HEK293 (cell line): ENCODE measurements at regions not wholly inside any gene's neighbourhood (a gene's known extent, or its start where the extent isn't known, plus 50 kb on each side); places are given as distances from the start of the nearest gene placed in this dataset.

Experiments
- CTCF ChIA-PET: fragments of 350-600 bp; formaldehyde crosslinking; extraction: SDS; loops from one replicate; lab custom pipeline; 2021; ENCODE audit warnings: antibody characterized with exemption; lab: Yijun Ruan, JAX
- POLR2A ChIA-PET: fragments of 300-600 bp; formaldehyde crosslinking; extraction: SDS; loops from one replicate; lab custom pipeline; 2020; ENCODE audit warnings: antibody characterized with exemption, inconsistent platforms; lab: Yijun Ruan, JAX
- H3K27ac ChIP-seq: fragments of 200-500 bp; sonication (Bioruptor generic); 2 replicates; pipeline ENCODE4 v1.5.1; 2014; ENCODE audit warnings: low read depth, low read length, control low read depth, inconsistent platforms; ENCODE audit errors: extremely low read depth
- H3K36me3 ChIP-seq, 2 experiments: fragments of 200-500 bp in 1 of 2; sonication (Bioruptor generic) in 1 of 2; 1 replicate in 1 of 2; 2 replicates in 1 of 2; pipeline ENCODE4 v1.5.1; 2014 to 2017; ENCODE audit warnings: inconsistent platforms in 2 of 2, low read length in 2 of 2; ENCODE audit not compliant: control insufficient read depth in 2 of 2, insufficient read depth in 1 of 2
- H3K4me1 ChIP-seq: fragments of 200-500 bp; sonication (Bioruptor generic); 2 replicates; pipeline ENCODE4 v1.5.1; 2014; ENCODE audit warnings: mild to moderate bottlenecking, low read length, inconsistent platforms; ENCODE audit not compliant: control insufficient read depth, insufficient read depth
- H3K4me3 ChIP-seq: 2 replicates; pipeline ENCODE4 v1.5.1; 2011; ENCODE audit warnings: low read depth, mild to moderate bottlenecking, control low read depth, low read length, moderate library complexity
- H3K9me3 ChIP-seq: fragments of 200-500 bp; sonication (Bioruptor generic); 2 replicates; pipeline ENCODE4 v1.5.1; 2014; ENCODE audit warnings: low read depth, low read length, inconsistent platforms; ENCODE audit not compliant: control insufficient read depth, insufficient read depth
- HOXA7 ChIP-seq: sonication (generic); formaldehyde crosslinking; IDR thresholded peaks from 2 replicates; pipeline ENCODE4 v1.8.1; 2022; ENCODE audit warnings: missing genetic modification reagents, borderline replicate concordance
- MZF1 ChIP-seq: fragments of 450-650 bp; formaldehyde crosslinking; IDR thresholded peaks from 2 replicates; pipeline ENCODE4 v1.5.1; 2017; ENCODE audit warnings: missing biosample characterization, missing genetic modification characterization, borderline replicate concordance
- TSHZ1 ChIP-seq: fragments of 450-650 bp; formaldehyde crosslinking; IDR thresholded peaks from 2 replicates; pipeline ENCODE4 v1.5.1; 2016; ENCODE audit warnings: missing biosample characterization, missing genetic modification characterization, borderline replicate concordance
- ZBTB17 ChIP-seq: fragments of 450-650 bp; formaldehyde crosslinking; IDR thresholded peaks from 2 replicates; pipeline ENCODE4 v1.5.1; 2016; ENCODE audit warnings: missing biosample characterization, missing genetic modification characterization
- ZNF112 ChIP-seq: fragments of 450-650 bp; formaldehyde crosslinking; IDR thresholded peaks from 2 replicates; pipeline ENCODE4 v1.5.0; 2017; ENCODE audit warnings: missing biosample characterization, missing genetic modification characterization
- ZNF138 ChIP-seq: fragments of 450-650 bp; formaldehyde crosslinking; IDR thresholded peaks from 2 replicates; pipeline ENCODE4 v1.5.1; 2016; ENCODE audit warnings: missing biosample characterization, missing genetic modification characterization, borderline replicate concordance
- ZNF19 ChIP-seq: fragments of 450-650 bp; formaldehyde crosslinking; IDR thresholded peaks from 2 replicates; pipeline ENCODE4; 2016; ENCODE audit warnings: missing biosample characterization, missing genetic modification characterization, low read depth
- ZNF350 ChIP-seq: fragments of 450-650 bp; formaldehyde crosslinking; IDR thresholded peaks from 2 replicates; pipeline ENCODE4 v1.5.0; 2017; ENCODE audit warnings: missing biosample characterization, mild to moderate bottlenecking, missing genetic modification characterization
- ZNF416 ChIP-seq: fragments of 450-650 bp; formaldehyde crosslinking; IDR thresholded peaks from 2 replicates; pipeline ENCODE4 v1.5.1; 2016; ENCODE audit warnings: missing biosample characterization, missing genetic modification characterization
- ZNF623 ChIP-seq: fragments of 450-650 bp; formaldehyde crosslinking; IDR thresholded peaks from 2 replicates; pipeline ENCODE4 v1.5.1; 2016; ENCODE audit warnings: missing biosample characterization, missing genetic modification characterization
- ZNF777 ChIP-seq: fragments of 450-650 bp; formaldehyde crosslinking; IDR thresholded peaks from 2 replicates; pipeline ENCODE4 v1.5.1; 2017; ENCODE audit warnings: missing biosample characterization, missing genetic modification characterization, borderline replicate concordance
- ZNF792 ChIP-seq: fragments of 450-650 bp; formaldehyde crosslinking; IDR thresholded peaks from 2 replicates; pipeline ENCODE4 v1.5.1; 2016; ENCODE audit warnings: missing biosample characterization, missing genetic modification characterization
- TF ChIP-seq, protein P1 (sequence below): fragments of 450-650 bp; formaldehyde crosslinking; IDR thresholded peaks from 2 replicates; pipeline ENCODE4 v1.5.1; 2016; ENCODE audit warnings: missing biosample characterization, missing genetic modification characterization, low read depth
- TF ChIP-seq, protein P2 (sequence below): fragments of 450-650 bp; formaldehyde crosslinking; IDR thresholded peaks from 2 replicates; pipeline ENCODE4 v1.5.1; 2016; ENCODE audit warnings: missing biosample characterization, missing genetic modification characterization, low read depth
- TF ChIP-seq, protein P3 (sequence below): fragments of 450-650 bp; formaldehyde crosslinking; IDR thresholded peaks from 2 replicates; pipeline ENCODE4 v1.5.1; 2016; ENCODE audit warnings: missing biosample characterization, missing genetic modification characterization
- TF ChIP-seq, protein P4 (sequence below): fragments of 450-650 bp; formaldehyde crosslinking; IDR thresholded peaks from 2 replicates; pipeline ENCODE4 v1.5.1; 2016; ENCODE audit warnings: missing biosample characterization, missing genetic modification characterization
- TF ChIP-seq, protein P5 (sequence below): fragments of 450-650 bp; formaldehyde crosslinking; IDR thresholded peaks from 2 replicates; pipeline ENCODE4 v1.5.1; 2016; ENCODE audit warnings: missing biosample characterization, missing genetic modification characterization

DNA sequence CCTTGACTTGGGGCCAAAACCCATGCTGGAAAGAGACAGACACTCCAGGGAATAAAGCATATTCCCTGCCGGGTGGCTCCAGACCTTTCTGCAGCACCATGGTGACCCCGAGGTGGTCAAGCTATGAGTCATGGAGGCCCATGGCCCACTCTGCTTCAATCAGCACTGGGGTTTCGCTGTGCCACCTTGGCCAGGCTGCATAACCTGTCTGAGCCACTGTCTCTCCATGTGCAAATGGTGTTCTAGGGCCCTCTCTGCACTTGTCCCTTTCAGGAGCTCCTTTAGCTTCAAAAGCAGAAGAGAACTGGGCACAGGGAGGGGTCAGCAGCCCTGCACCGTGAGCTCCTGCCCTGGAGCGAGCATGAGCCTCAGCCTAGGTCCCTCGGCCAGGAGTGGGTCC lies 410.1 kb downstream of the SHANK2 start:
- CTCF ChIA-PET: interaction anchor here (0.6 kb wide), 1 partner anchor 564 kb away, joined by 3 read pairs; no protein-coding TSS in a partner anchor
- no peaks in the 10 kb centered on the region for H3K36me3 ChIP-seq
- POLR2A ChIA-PET: no interaction called here
- no peak overlapping the region for H3K4me3 ChIP-seq
- H3K27ac ChIP-seq: no peak overlapping the region
- TF ChIP-seq, protein P1, sequence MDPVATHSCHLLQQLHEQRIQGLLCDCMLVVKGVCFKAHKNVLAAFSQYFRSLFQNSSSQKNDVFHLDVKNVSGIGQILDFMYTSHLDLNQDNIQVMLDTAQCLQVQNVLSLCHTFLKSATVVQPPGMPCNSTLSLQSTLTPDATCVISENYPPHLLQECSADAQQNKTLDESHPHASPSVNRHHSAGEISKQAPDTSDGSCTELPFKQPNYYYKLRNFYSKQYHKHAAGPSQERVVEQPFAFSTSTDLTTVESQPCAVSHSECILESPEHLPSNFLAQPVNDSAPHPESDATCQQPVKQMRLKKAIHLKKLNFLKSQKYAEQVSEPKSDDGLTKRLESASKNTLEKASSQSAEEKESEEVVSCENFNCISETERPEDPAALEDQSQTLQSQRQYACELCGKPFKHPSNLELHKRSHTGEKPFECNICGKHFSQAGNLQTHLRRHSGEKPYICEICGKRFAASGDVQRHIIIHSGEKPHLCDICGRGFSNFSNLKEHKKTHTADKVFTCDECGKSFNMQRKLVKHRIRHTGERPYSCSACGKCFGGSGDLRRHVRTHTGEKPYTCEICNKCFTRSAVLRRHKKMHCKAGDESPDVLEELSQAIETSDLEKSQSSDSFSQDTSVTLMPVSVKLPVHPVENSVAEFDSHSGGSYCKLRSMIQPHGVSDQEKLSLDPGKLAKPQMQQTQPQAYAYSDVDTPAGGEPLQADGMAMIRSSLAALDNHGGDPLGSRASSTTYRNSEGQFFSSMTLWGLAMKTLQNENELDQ (tag by site-specific recombination): no peak
- TF ChIP-seq ZNF19 (tag by site-specific recombination) (no peak), ZNF416 (no peak)
- no peaks in the 10 kb centered on the region for H3K4me1 ChIP-seq
- H3K9me3 ChIP-seq: no peaks in the 10 kb centered on the region

- TF ChIP-seq ZBTB17: no peak
- no peak for TF ChIP-seq ZNF350
- TF ChIP-seq MZF1 (tag by site-specific recombination): no peak
- TF ChIP-seq, protein P2, sequence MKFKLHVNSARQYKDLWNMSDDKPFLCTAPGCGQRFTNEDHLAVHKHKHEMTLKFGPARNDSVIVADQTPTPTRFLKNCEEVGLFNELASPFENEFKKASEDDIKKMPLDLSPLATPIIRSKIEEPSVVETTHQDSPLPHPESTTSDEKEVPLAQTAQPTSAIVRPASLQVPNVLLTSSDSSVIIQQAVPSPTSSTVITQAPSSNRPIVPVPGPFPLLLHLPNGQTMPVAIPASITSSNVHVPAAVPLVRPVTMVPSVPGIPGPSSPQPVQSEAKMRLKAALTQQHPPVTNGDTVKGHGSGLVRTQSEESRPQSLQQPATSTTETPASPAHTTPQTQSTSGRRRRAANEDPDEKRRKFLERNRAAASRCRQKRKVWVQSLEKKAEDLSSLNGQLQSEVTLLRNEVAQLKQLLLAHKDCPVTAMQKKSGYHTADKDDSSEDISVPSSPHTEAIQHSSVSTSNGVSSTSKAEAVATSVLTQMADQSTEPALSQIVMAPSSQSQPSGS: no peak
- TF ChIP-seq ZNF777: no peak
- TF ChIP-seq, protein P3, sequence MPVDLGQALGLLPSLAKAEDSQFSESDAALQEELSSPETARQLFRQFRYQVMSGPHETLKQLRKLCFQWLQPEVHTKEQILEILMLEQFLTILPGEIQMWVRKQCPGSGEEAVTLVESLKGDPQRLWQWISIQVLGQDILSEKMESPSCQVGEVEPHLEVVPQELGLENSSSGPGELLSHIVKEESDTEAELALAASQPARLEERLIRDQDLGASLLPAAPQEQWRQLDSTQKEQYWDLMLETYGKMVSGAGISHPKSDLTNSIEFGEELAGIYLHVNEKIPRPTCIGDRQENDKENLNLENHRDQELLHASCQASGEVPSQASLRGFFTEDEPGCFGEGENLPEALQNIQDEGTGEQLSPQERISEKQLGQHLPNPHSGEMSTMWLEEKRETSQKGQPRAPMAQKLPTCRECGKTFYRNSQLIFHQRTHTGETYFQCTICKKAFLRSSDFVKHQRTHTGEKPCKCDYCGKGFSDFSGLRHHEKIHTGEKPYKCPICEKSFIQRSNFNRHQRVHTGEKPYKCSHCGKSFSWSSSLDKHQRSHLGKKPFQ (tag by site-specific recombination): no peak
- TF ChIP-seq, all 188 proteins: peak for 0
- Histone ChIP-seq H3K4me3 (no peak overlapping the region), H3K27ac (no peak overlapping the region), H3K9me3 (no peaks in the 10 kb centered on the region), H3K36me3 (no peaks in the 10 kb centered on the region), H3K4me1 (no peaks in the 10 kb centered on the region)
- ChIA-PET CTCF (interaction anchor here (0.6 kb wide), 1 partner anchor 563 kb away, joined by 3 read pairs; no protein-coding TSS in a partner anchor), POLR2A (no interaction called here)
These were observed 409.7 kb downstream of the SHANK2 start for GRCh38 chr11:70842701-70843100.

DNA sequence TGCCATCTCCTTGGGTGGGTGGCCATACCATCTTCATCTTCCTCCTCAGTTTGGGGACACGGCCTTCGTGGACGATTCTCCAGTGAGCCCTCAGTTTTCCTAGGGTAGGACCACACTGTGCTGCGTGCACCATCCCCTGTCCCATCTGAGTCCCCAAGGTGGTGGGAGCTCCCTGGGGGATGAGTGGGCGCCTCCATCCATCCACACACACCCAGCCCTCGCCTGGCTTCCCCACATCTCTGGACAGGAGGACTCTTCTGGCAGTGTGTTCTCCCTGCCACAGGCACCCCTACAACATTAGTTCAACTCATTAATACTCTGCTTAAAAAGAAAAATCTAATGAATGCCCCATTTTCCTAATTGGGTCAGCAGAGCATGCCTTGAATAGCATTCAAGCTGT lies 408.5 kb downstream of the SHANK2 start:
- ChIA-PET POLR2A (no interaction called here), CTCF (no interaction called here)
- no peak overlapping the region for H3K27ac ChIP-seq
- no peak for TF ChIP-seq ZNF623
- TF ChIP-seq ZNF112: no peak
- TF ChIP-seq ZNF792: no peak
- TF ChIP-seq, protein P4, sequence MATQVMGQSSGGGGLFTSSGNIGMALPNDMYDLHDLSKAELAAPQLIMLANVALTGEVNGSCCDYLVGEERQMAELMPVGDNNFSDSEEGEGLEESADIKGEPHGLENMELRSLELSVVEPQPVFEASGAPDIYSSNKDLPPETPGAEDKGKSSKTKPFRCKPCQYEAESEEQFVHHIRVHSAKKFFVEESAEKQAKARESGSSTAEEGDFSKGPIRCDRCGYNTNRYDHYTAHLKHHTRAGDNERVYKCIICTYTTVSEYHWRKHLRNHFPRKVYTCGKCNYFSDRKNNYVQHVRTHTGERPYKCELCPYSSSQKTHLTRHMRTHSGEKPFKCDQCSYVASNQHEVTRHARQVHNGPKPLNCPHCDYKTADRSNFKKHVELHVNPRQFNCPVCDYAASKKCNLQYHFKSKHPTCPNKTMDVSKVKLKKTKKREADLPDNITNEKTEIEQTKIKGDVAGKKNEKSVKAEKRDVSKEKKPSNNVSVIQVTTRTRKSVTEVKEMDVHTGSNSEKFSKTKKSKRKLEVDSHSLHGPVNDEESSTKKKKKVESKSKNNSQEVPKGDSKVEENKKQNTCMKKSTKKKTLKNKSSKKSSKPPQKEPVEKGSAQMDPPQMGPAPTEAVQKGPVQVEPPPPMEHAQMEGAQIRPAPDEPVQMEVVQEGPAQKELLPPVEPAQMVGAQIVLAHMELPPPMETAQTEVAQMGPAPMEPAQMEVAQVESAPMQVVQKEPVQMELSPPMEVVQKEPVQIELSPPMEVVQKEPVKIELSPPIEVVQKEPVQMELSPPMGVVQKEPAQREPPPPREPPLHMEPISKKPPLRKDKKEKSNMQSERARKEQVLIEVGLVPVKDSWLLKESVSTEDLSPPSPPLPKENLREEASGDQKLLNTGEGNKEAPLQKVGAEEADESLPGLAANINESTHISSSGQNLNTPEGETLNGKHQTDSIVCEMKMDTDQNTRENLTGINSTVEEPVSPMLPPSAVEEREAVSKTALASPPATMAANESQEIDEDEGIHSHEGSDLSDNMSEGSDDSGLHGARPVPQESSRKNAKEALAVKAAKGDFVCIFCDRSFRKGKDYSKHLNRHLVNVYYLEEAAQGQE (tag by site-specific recombination): no peak
- no peak for TF ChIP-seq ZNF138 (tag by site-specific recombination)
- TF ChIP-seq TSHZ1 (tag by site-specific recombination): no peak
- TF ChIP-seq, protein P5, sequence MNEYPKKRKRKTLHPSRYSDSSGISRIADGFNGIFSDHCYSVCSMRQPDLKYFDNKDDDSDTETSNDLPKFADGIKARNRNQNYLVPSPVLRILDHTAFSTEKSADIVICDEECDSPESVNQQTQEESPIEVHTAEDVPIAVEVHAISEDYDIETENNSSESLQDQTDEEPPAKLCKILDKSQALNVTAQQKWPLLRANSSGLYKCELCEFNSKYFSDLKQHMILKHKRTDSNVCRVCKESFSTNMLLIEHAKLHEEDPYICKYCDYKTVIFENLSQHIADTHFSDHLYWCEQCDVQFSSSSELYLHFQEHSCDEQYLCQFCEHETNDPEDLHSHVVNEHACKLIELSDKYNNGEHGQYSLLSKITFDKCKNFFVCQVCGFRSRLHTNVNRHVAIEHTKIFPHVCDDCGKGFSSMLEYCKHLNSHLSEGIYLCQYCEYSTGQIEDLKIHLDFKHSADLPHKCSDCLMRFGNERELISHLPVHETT (tag by site-specific recombination): no peak
- no peak for TF ChIP-seq HOXA7

More for the DNA sequence above, 408.5 kb downstream of the SHANK2 start:
- Histone ChIP-seq H3K36me3 (no peaks in the 10 kb centered on the region), H3K4me1 (no peaks in the 10 kb centered on the region), H3K9me3 (no peaks in the 10 kb centered on the region), H3K4me3 (no peak overlapping the region)
